Neural cell (in vitro differentiated cells): ENCODE measurements at regions not wholly inside any gene's neighbourhood (a gene's known extent, or its start where the extent isn't known, plus 50 kb on each side); places are given as distances from the start of the nearest gene placed in this dataset.

Experiments used
- H2AFZ ChIP-seq: fragments of 200-600, 300-800 bp; sonication (generic), shearing (Covaris generic); 2 replicates; pipeline ENCODE4 v1.6.0; 2014; ENCODE audit warnings: low read depth, mild to moderate bottlenecking, antibody characterized with exemption, low read length, moderate library complexity
- H3F3A ChIP-seq: fragments of 200-600 bp; shearing (Covaris generic); 2 replicates; pipeline ENCODE4 v1.6.1; 2016; ENCODE audit warnings: mild to moderate bottlenecking, moderate library complexity, mixed read lengths, antibody characterized with exemption, low read length; ENCODE audit not compliant: insufficient read depth, poor library complexity, severe bottlenecking
- H3K27ac ChIP-seq: fragments of 200-600, 300-800 bp; sonication (generic), shearing (Covaris generic); 2 replicates; pipeline ENCODE4 v1.5.1; 2014; ENCODE audit warnings: mild to moderate bottlenecking, low read length, moderate library complexity
- H3K27me3 ChIP-seq: fragments of 300-800, 200-600 bp; sonication (generic), shearing (Covaris generic); 2 replicates; pipeline ENCODE4 v1.6.0; 2014; ENCODE audit warnings: mild to moderate bottlenecking, low read depth, low read length, moderate library complexity; ENCODE audit not compliant: insufficient read depth
- H3K36me3 ChIP-seq: fragments of 300-800, 200-600 bp; sonication (generic), shearing (Covaris generic); 2 replicates; pipeline ENCODE4 v1.5.1; 2014; ENCODE audit warnings: mild to moderate bottlenecking, antibody characterized with exemption, low read length, moderate library complexity; ENCODE audit not compliant: insufficient read depth
- H3K4me2 ChIP-seq: fragments of 300-800, 200-600 bp; sonication (generic), shearing (Covaris generic); 2 replicates; pipeline ENCODE4 v1.6.0; 2014; ENCODE audit warnings: mild to moderate bottlenecking, low read length
- H3K4me3 ChIP-seq: fragments of 300-800, 200-600 bp; sonication (generic), shearing (Covaris generic); 2 replicates; pipeline ENCODE4 v1.5.1; 2014; ENCODE audit warnings: mild to moderate bottlenecking, low read length, moderate library complexity
- H3K79me2 ChIP-seq: fragments of 200-600 bp; shearing (Covaris generic); replicated peaks from 2 replicates; pipeline ENCODE4 v1.6.0; 2014; ENCODE audit warnings: mild to moderate bottlenecking, low read length, moderate library complexity; ENCODE audit not compliant: insufficient read depth
- H3K9ac ChIP-seq: fragments of 300-800, 200-600 bp; sonication (generic), shearing (Covaris generic); 2 replicates; pipeline ENCODE4 v1.6.1; 2016; ENCODE audit warnings: mild to moderate bottlenecking, low read length, mixed read lengths
- H3K9me2 ChIP-seq: fragments of 200-600 bp; shearing (Covaris generic); 2 replicates; pipeline ENCODE4 v1.6.1; 2016; ENCODE audit warnings: mild to moderate bottlenecking, low read length, mixed read lengths; ENCODE audit not compliant: insufficient read depth
- H3K9me3 ChIP-seq: fragments of 200-600, 300-800 bp; sonication (generic), shearing (Covaris generic); 2 replicates; pipeline ENCODE4 v1.6.1; 2016; ENCODE audit warnings: mild to moderate bottlenecking, mixed run types, low read length, moderate library complexity, mixed read lengths
- H4K20me1 ChIP-seq: fragments of 200-600 bp; shearing (Covaris generic); 2 replicates; pipeline ENCODE4 v1.6.1; 2016; ENCODE audit warnings: mild to moderate bottlenecking, mixed run types; ENCODE audit not compliant: insufficient read depth
- CTCF ChIP-seq: fragments of 450-650 bp; IDR thresholded peaks from 2 replicates; pipeline ENCODE4 v1.5.1; 2014; ENCODE audit warnings: antibody characterized with exemption, mild to moderate bottlenecking, moderate library complexity; ENCODE audit not compliant: poor library complexity, severe bottlenecking
- EP300 ChIP-seq: fragments of 450-650 bp; conservative IDR thresholded peaks from 2 replicates; pipeline ENCODE4 v1.6.1; 2014; ENCODE audit warnings: antibody characterized with exemption, mild to moderate bottlenecking, moderate library complexity; ENCODE audit not compliant: poor library complexity, severe bottlenecking
- EZH2 ChIP-seq: fragments of 200-600, 300-800 bp; shearing (Covaris generic), sonication (generic); IDR thresholded peaks from 2 replicates; pipeline ENCODE4 v1.6.1; 2014; ENCODE audit warnings: antibody characterized with exemption, low read length, borderline replicate concordance, mild to moderate bottlenecking; ENCODE audit not compliant: insufficient read depth, poor library complexity, severe bottlenecking
- MXI1 ChIP-seq: fragments of 450-650 bp; conservative IDR thresholded peaks from 2 replicates; pipeline ENCODE4 v1.6.1; 2014; ENCODE audit warnings: antibody characterized with exemption, mild to moderate bottlenecking; ENCODE audit not compliant: poor library complexity, severe bottlenecking
- POLR2AphosphoS5 ChIP-seq: IDR thresholded peaks from 2 replicates; pipeline ENCODE4 v1.6.1; 2012
- RAD21 ChIP-seq: fragments of 450-650 bp; conservative IDR thresholded peaks from 2 replicates; pipeline ENCODE4 v1.6.1; 2014; ENCODE audit warnings: antibody characterized with exemption, mild to moderate bottlenecking, moderate library complexity
- REST ChIP-seq: IDR thresholded peaks from 2 replicates; pipeline ENCODE4 v1.6.1; 2012; ENCODE audit warnings: borderline replicate concordance
- SMC3 ChIP-seq: fragments of 450-650 bp; conservative IDR thresholded peaks from 2 replicates; pipeline ENCODE4 v1.6.1; 2014; ENCODE audit warnings: antibody characterized with exemption, mild to moderate bottlenecking, moderate library complexity; ENCODE audit not compliant: poor library complexity
- TAF1 ChIP-seq: IDR thresholded peaks from 2 replicates; pipeline ENCODE4 v1.6.1; 2012; ENCODE audit warnings: low read depth

GRCh38 chr13:40043764-40044163 is 388.3 kb downstream of the COG6 start:
- H3K27me3 ChIP-seq: no peaks in the 10 kb centered on the region
- no peak overlapping the region for H3K4me2 ChIP-seq
- no peak overlapping the region for H2AFZ ChIP-seq
- no peaks in the 10 kb centered on the region for H3K9me2 ChIP-seq
- H3K27ac ChIP-seq: no peak overlapping the region
- no peaks in the 10 kb centered on the region for H3K36me3 ChIP-seq
- TF ChIP-seq SMC3 (no peak), CTCF (no peak), REST (no peak), EP300 (no peak), EZH2 (no peak), MXI1 (no peak), RAD21 (no peak), TAF1 (no peak), POLR2AphosphoS5 (no peak)
- H3K9me3 ChIP-seq: no peaks in the 10 kb centered on the region
- no peak overlapping the region for H3K9ac ChIP-seq
- H4K20me1 ChIP-seq: no peaks in the 10 kb centered on the region
- H3F3A ChIP-seq: no peaks in the 10 kb centered on the region
- H3K79me2 ChIP-seq: no peaks in the 10 kb centered on the region
- no peak overlapping the region for H3K4me3 ChIP-seq

GRCh38 chr13:40047322-40047771 is 391.9 kb downstream of the COG6 start:
- H3K36me3 ChIP-seq: no peaks in the 10 kb centered on the region
- no peak for TF ChIP-seq CTCF
- TF ChIP-seq SMC3: no peak
- TF ChIP-seq TAF1: no peak
- TF ChIP-seq POLR2AphosphoS5: no peak
- TF ChIP-seq MXI1: no peak
- TF ChIP-seq RAD21: no peak
- no peak for TF ChIP-seq EZH2
- no peak for TF ChIP-seq EP300
- no peak for TF ChIP-seq REST
- no peaks in the 10 kb centered on the region for H4K20me1 ChIP-seq

More at GRCh38 chr13:40047322-40047771, 391.9 kb downstream of the COG6 start:
- no peaks in the 10 kb centered on the region for H3K9me2 ChIP-seq
- no peak overlapping the region for H3K4me2 ChIP-seq
- no peak overlapping the region for H3K9ac ChIP-seq
- no peak overlapping the region for H3K27ac ChIP-seq
- no peak overlapping the region for H2AFZ ChIP-seq
- H3K4me3 ChIP-seq: no peak overlapping the region
- no peaks in the 10 kb centered on the region for H3K79me2 ChIP-seq
- no peaks in the 10 kb centered on the region for H3K9me3 ChIP-seq
- H3K27me3 ChIP-seq: no peaks in the 10 kb centered on the region
- no peaks in the 10 kb centered on the region for H3F3A ChIP-seq
